ENCODE measurements at regions not wholly inside any gene's neighbourhood (a gene's known extent, or its start where the extent isn't known, plus 50 kb on each side); places are given as distances from the start of the nearest gene placed in this dataset.

- TF ChIP-seq ZNF624 (tag by site-specific recombination; IDR thresholded peaks at IDR 0.05) (no peak), ZNF148 (tag by site-specific recombination; IDR thresholded peaks at IDR 0.05; ENCODE audit: borderline replicate concordance) (no peak), INSM2 (tag by site-specific recombination; IDR thresholded peaks at IDR 0.05) (no peak), ZNF266 (tag by site-specific recombination; IDR thresholded peaks at IDR 0.05; ENCODE audit: low read depth) (no peak)
Observed at GRCh38 chr9:119033596-119033995, 335.6 kb downstream of the BRINP1 start (continued).

GRCh38 chr9:119036969-119037368 is 332.3 kb downstream of the BRINP1 start:
- Histone ChIP-seq H3K9me3 (ENCODE audit: control insufficient read depth, insufficient read depth, low read depth, low read length) (no peaks in the 10 kb centered on the region), H3K4me3 (ENCODE audit: low read depth, low read length) (no peak overlapping the region), H3K4me1 (ENCODE audit: control insufficient read depth, insufficient read depth, low read length) (no peaks in the 10 kb centered on the region), H3K36me3 (ENCODE audit: control insufficient read depth in 2 of 2, insufficient read depth in 1 of 2, low read length in 2 of 2) (no peaks in the 10 kb centered on the region), H3K27ac (ENCODE audit: extremely low read depth, low read depth, low read length) (no peak overlapping the region)
- CTCF ChIA-PET, result no interaction called here
- TF ChIP-seq, protein P1, sequence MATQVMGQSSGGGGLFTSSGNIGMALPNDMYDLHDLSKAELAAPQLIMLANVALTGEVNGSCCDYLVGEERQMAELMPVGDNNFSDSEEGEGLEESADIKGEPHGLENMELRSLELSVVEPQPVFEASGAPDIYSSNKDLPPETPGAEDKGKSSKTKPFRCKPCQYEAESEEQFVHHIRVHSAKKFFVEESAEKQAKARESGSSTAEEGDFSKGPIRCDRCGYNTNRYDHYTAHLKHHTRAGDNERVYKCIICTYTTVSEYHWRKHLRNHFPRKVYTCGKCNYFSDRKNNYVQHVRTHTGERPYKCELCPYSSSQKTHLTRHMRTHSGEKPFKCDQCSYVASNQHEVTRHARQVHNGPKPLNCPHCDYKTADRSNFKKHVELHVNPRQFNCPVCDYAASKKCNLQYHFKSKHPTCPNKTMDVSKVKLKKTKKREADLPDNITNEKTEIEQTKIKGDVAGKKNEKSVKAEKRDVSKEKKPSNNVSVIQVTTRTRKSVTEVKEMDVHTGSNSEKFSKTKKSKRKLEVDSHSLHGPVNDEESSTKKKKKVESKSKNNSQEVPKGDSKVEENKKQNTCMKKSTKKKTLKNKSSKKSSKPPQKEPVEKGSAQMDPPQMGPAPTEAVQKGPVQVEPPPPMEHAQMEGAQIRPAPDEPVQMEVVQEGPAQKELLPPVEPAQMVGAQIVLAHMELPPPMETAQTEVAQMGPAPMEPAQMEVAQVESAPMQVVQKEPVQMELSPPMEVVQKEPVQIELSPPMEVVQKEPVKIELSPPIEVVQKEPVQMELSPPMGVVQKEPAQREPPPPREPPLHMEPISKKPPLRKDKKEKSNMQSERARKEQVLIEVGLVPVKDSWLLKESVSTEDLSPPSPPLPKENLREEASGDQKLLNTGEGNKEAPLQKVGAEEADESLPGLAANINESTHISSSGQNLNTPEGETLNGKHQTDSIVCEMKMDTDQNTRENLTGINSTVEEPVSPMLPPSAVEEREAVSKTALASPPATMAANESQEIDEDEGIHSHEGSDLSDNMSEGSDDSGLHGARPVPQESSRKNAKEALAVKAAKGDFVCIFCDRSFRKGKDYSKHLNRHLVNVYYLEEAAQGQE (tag by site-specific recombination; IDR thresholded peaks at IDR 0.05), result no peak
- no peak for TF ChIP-seq ZNF692 (tag by site-specific recombination; IDR thresholded peaks at IDR 0.05)
- TF ChIP-seq ZBTB48 (tag by site-specific recombination; IDR thresholded peaks at IDR 0.05), result no peak
- TF ChIP-seq MEIS1 (CRISPR knock-in tag; IDR thresholded peaks at IDR 0.05; ENCODE audit: borderline replicate concordance), result no peak
- TF ChIP-seq ZNF148 (tag by site-specific recombination; IDR thresholded peaks at IDR 0.05; ENCODE audit: borderline replicate concordance), result no peak
- no peak for TF ChIP-seq ZNF624 (tag by site-specific recombination; IDR thresholded peaks at IDR 0.05)
- TF ChIP-seq, protein P2, sequence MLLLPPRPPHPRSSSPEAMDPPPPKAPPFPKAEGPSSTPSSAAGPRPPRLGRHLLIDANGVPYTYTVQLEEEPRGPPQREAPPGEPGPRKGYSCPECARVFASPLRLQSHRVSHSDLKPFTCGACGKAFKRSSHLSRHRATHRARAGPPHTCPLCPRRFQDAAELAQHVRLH (tag by site-specific recombination; IDR thresholded peaks at IDR 0.05), result no peak
- no peak for TF ChIP-seq KLF1 (tag by site-specific recombination; IDR thresholded peaks at IDR 0.05)
- no peak for TF ChIP-seq ZNF184 (tag by site-specific recombination; IDR thresholded peaks at IDR 0.05)
- TF ChIP-seq ZNF623 (tag by site-specific recombination; IDR thresholded peaks at IDR 0.05), result no peak
- no peak for TF ChIP-seq PRDM1 (tag by site-specific recombination; IDR thresholded peaks at IDR 0.05)
- TF ChIP-seq ZIC2 (tag by site-specific recombination; IDR thresholded peaks at IDR 0.05), result no peak
- no peak for TF ChIP-seq ZNF560 (tag by site-specific recombination; IDR thresholded peaks at IDR 0.05; ENCODE audit: borderline replicate concordance)
- TF ChIP-seq ZFP37 (tag by site-specific recombination; IDR thresholded peaks at IDR 0.05), result no peak
- no peak for TF ChIP-seq ZNF266 (tag by site-specific recombination; IDR thresholded peaks at IDR 0.05; ENCODE audit: low read depth)
- POLR2A ChIA-PET, result no interaction called here

Data from HEK293 (cell line).